ENCODE measurements at regions not wholly inside any gene's neighbourhood (a gene's known extent, or its start where the extent isn't known, plus 50 kb on each side); places are given as distances from the start of the nearest gene placed in this dataset.
A peak's percentile ranks its signal among the peaks of the same experiment; 100 is the strongest.

DNA sequence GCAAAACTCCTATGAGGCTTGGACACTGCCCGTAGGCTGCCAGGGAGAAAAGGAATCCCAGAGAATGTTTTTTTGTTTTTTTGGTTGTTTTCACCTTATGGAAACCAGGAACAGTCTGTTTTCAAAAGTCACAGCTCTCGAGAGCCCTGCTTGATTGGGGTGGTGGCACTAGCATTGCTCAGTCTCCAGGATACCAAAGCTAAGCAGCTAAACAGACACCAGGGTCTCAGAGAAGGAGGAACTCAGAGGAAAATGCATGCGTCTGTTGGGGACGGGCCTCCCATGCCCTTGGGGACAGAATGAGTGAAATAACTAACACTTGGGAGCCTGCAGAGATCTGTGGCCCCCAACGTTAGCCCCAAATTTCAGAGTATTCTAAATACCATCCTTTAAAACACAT lies 178.8 kb downstream of the SOX9 start:
- Mint-ChIP-seq H3K36me3 (ENCODE audit: insufficient read depth in 2 of 2) (no peaks in the 10 kb centered on the region), H3K27me3 (ENCODE audit: low read depth) (no peaks in the 10 kb centered on the region), H3K4me1 (ENCODE audit: low read depth) (no peaks in the 10 kb centered on the region), H3K27ac (no peak overlapping the region), H3K9me3 (no peaks in the 10 kb centered on the region), H3K4me3 (no peak overlapping the region)
- no peak for DNase-seq
- ATAC-seq (replicated peaks in 1 of 2) = no peak

DNA sequence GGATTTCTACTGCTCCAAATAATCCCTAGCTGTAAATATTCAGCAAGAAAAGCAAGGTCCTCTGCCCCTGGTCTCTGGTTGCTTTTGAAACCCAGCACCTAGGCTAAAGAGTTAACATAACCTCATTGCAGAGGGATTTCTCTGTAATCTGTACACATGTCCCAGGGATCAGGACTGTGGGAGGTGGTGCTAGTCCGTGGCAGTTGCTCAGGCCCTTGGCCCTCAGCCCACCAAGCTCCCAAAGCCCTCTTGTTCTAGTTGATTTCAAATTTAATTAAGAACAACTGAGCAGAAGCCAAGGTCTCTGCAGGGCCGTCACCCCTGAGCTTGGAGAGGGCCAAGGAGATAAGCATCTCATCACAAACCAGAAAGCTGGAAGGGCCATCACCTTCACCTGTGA lies 181.1 kb downstream of the SOX9 start:
- no peak overlapping the region for H3K27ac Mint-ChIP-seq
- H3K36me3 Mint-ChIP-seq (ENCODE audit: insufficient read depth in 2 of 2) = no peaks in the 10 kb centered on the region
- DNase-seq = no peak
- no peaks in the 10 kb centered on the region for H3K27me3 Mint-ChIP-seq (ENCODE audit: low read depth)
- ATAC-seq (replicated peaks in 1 of 2) = no peak
- H3K9me3 Mint-ChIP-seq = no peaks in the 10 kb centered on the region
- H3K4me1 Mint-ChIP-seq (ENCODE audit: low read depth) = no peaks in the 10 kb centered on the region
- H3K4me3 Mint-ChIP-seq = no peak overlapping the region

DNA sequence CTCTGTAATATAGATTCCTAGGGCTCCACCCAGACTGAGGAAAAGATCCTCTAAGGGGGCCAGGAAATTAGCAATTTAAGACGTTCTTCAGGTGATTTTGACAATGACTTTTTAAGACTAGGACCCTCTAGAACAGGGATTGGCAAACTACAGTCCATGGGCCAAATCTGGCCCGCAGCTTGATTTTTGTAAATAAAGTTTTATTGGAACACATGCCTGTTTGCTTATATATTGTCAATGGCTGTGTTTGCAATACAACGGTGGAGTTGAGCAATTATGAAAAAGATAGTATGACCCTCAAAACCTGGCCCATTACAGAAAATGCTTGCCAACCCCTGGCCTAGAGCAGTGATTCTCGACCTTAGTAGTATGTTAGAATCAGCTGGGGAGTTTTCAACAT lies 181.9 kb downstream of the SOX9 start:
- Mint-ChIP-seq H3K36me3 (ENCODE audit: insufficient read depth in 2 of 2) (no peaks in the 10 kb centered on the region), H3K27ac (no peak overlapping the region), H3K4me3 (no peak overlapping the region), H3K9me3 (peaks cover 0 to 4% of the 10 kb centered on the region in 2 donors), H3K27me3 (ENCODE audit: low read depth) (no peaks in the 10 kb centered on the region), H3K4me1 (ENCODE audit: low read depth) (no peaks in the 10 kb centered on the region)
- DNase-seq (no peak), ATAC-seq (replicated peaks in 1 of 2) (no peak)

DNA sequence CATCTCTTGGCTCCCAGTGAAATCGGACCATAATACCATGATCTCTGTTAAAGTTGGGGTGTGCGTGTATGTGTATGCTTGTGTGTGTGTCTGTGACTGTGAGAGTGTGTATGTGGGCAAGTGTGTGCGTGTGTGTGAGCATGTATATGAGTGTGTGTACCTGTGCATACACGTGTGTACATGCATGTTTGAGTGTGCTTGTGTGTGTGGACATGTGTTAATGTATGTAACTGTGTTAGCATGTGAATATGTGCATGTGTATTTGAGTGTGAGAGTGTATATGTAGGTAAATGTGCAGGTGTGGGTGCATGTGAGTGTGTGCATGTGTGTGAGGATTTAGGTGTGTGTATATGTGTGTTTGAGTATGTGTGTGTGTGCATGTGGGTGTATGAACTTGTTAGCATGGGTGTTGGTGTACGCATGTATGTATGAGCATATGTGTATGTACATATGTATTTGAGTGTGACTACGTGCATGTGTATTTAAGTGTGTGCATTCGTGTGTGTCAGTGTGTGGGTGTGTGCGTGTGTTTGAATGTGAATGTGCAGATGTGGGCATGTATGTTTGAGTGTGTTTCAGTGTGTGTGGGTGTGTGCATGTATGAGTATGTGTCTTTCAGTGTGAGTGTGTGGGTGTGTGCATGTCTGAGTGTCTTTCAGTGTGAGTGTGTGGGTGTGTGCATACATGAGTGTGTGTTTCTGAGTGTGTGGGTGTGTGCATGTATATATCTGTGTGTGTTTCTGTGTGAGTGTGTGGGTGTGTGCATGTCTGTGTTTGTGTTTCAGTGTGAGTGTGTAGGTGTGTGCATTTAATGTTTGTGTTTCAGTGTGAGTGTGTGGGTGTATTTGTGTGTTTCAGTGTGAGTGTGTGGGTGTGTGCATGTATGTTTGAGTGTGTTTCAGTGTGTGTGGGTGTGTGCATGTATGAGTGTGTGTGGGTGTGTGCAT lies 183.2 kb downstream of the SOX9 start:
- Mint-ChIP-seq H3K27me3 (ENCODE audit: low read depth) (no peaks in the 10 kb centered on the region), H3K27ac (no peak overlapping the region), H3K9me3 (peaks cover 0 to 4% of the 10 kb centered on the region in 2 donors), H3K4me3 (no peak overlapping the region), H3K4me1 (ENCODE audit: low read depth) (no peaks in the 10 kb centered on the region), H3K36me3 (ENCODE audit: insufficient read depth in 2 of 2) (no peaks in the 10 kb centered on the region)
- DNase-seq = no peak
- no peak for ATAC-seq (replicated peaks in 1 of 2)

DNA sequence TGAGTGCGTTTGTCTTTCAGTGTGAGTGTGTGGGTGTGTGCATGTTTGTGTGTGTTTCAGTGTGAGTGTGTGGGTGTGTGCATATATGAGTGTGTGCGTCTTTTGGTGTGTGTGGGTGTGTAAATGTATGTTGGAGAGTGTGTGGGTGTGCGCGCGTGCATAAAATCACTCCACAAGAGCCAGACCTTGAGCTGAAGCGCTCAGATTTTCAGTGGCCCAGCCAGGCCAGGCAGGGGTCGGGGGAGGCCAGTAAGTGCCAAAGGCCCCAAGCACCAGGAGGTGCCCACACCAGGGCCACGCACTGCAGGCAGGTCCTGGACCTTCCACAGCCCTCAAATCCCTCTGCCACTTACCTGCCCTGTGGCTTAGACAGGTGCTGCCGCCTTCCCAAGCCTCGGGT lies 184.0 kb downstream of the SOX9 start:
- no peak for ATAC-seq (replicated peaks in 1 of 2)
- no peaks in the 10 kb centered on the region for H3K36me3 Mint-ChIP-seq (ENCODE audit: insufficient read depth in 2 of 2)

DNA sequence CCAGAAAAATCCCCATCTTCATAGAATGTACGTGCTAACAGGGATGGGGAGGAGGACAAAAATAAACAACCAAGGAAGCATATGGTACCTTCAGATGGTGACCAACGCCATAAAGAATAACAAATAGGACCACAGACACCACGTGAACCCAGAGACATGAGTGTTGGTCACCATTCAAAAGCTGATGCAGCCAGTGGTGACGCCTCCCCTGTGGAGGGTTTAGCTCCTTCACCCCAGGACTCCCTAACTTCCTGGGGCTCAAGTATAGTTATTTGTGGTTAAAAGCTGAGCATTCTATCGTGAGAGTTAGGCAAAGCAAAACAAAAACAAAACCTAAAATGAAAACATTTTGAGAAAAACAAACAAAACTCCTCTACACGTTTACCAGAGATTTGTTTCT lies 184.7 kb downstream of the SOX9 start:
- Mint-ChIP-seq H3K36me3 (ENCODE audit: insufficient read depth in 2 of 2) (no peaks in the 10 kb centered on the region), H3K27ac (no peak overlapping the region), H3K9me3 (peaks cover 0 to 4% of the 10 kb centered on the region in 2 donors), H3K4me1 (ENCODE audit: low read depth) (no peaks in the 10 kb centered on the region), H3K27me3 (ENCODE audit: low read depth) (no peaks in the 10 kb centered on the region), H3K4me3 (no peak overlapping the region)
- DNase-seq = no peak
- no peak for ATAC-seq (replicated peaks in 1 of 2)

More for the DNA sequence above, 184.0 kb downstream of the SOX9 start:
- no peak for DNase-seq
- Mint-ChIP-seq H3K4me1 (ENCODE audit: low read depth) (no peaks in the 10 kb centered on the region), H3K27ac (no peak overlapping the region), H3K27me3 (ENCODE audit: low read depth) (no peaks in the 10 kb centered on the region), H3K4me3 (no peak overlapping the region), H3K9me3 (peaks cover 0 to 4% of the 10 kb centered on the region in 2 donors)

DNA sequence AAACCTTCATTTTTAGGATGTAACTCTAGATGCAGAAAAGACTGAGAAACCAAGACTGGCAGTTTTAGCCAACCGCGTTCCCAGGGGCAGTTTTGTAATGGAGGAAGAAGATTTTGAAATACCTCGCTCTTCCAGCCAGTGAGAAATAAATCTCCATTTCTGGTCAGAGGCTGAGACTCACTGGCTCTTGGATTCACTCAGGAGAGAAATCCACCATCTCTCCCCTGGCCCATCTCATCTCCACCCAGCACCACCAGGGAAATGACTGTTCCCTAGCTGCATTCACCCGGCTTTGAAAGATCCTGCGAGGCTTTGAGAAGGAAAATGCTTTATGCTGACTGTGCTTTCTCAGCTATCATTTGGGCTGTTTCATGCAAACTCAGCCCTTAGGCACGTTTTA lies 185.2 kb downstream of the SOX9 start:
- no peak for DNase-seq
- ATAC-seq (replicated peaks in 1 of 2) = no peak
- H3K4me1 Mint-ChIP-seq (ENCODE audit: low read depth) = no peaks in the 10 kb centered on the region
- no peaks in the 10 kb centered on the region for H3K36me3 Mint-ChIP-seq (ENCODE audit: insufficient read depth in 2 of 2)
- H3K27me3 Mint-ChIP-seq (ENCODE audit: low read depth) = no peaks in the 10 kb centered on the region
- peaks cover 0 to 4% of the 10 kb centered on the region in 2 donors for H3K9me3 Mint-ChIP-seq
- H3K4me3 Mint-ChIP-seq = no peak overlapping the region
- H3K27ac Mint-ChIP-seq = no peak overlapping the region

DNA sequence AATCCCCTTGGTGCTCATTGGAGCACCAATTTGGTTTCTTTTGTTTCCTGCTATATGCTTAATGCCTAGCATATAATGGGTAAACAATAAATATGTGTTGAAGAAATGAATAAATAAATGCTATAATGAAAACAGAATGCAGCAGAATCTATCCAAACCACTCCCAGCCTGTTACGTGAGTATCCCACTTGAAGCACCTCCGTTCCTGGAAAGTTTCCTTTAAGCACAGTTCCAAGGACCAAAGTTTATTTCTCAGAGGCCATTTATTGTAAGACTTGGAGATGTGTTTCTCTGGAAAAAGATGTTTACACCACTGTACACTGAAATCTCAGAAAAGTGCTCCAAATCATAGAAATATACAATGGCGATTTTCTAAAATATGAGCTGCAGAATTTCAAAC lies 187.0 kb downstream of the SOX9 start:
- no peaks in the 10 kb centered on the region for H3K27me3 Mint-ChIP-seq (ENCODE audit: low read depth)
- H3K9me3 Mint-ChIP-seq = peaks cover 0 to 4% of the 10 kb centered on the region in 2 donors
- no peak overlapping the region for H3K4me3 Mint-ChIP-seq
- ATAC-seq (replicated peaks in 1 of 2) (no peak), DNase-seq (no peak)
- no peaks in the 10 kb centered on the region for H3K4me1 Mint-ChIP-seq (ENCODE audit: low read depth)
- H3K27ac Mint-ChIP-seq = no peak overlapping the region
- H3K36me3 Mint-ChIP-seq (ENCODE audit: insufficient read depth in 2 of 2) = no peaks in the 10 kb centered on the region

DNA sequence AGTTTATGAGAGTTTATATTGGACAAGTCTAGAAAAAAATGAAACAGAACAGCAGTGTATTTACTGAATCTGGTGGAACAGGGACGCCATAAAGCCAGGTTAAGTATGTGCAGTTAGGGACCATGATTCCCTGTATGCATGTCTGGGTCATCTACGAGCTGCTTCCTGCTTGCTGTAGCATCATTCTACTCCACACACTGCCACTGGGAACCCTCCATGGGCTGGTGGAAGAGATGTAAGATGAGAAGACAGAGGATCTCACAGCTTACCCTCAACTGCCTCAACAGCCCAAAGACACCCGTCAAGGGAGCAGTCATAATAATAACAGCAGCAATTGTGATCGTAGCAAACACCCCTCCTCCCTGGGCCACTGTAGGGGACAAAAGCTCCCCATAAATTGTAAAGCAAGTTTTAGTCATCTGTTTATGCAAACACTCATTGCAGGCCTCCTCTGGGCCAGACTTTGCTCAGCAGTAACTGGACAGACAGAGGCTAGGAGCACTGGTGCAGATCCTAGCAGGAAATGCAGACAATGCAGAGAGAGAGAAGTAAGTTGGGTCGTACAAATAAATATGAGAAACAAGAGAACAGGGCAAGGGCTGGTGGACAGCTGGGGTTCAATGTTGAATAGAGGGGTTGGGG lies 188.0 kb downstream of the SOX9 start:
- no peak overlapping the region for H3K27ac Mint-ChIP-seq
- H3K4me1 Mint-ChIP-seq (ENCODE audit: low read depth) = no peaks in the 10 kb centered on the region
- no peak overlapping the region for H3K4me3 Mint-ChIP-seq
- no peaks in the 10 kb centered on the region for H3K36me3 Mint-ChIP-seq (ENCODE audit: insufficient read depth in 2 of 2)
- DNase-seq (no peak), ATAC-seq (replicated peaks in 1 of 2) (no peak)
- no peaks in the 10 kb centered on the region for H3K27me3 Mint-ChIP-seq (ENCODE audit: low read depth)
- peaks cover 0 to 4% of the 10 kb centered on the region in 2 donors for H3K9me3 Mint-ChIP-seq

DNA sequence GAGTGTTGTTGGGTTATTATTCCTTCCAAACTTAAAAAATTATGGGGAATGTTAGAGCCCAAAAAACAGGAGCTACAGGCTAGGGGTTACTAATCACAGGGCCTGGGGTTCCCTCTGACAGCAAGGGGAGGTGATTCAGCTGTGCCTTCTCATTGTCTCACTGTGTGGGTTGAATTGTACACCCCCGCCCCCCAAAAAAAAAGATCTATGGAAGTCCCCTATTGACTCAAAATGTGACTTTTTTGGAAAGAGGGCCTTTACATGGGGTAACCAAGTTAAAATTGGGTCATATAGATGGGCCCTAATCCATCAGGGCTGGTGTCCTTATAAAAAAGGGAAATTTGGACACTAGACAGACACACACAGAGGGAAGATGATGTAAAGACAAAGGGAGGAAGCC lies 190.2 kb downstream of the SOX9 start:
- Mint-ChIP-seq H3K27me3 (ENCODE audit: low read depth) (no peaks in the 10 kb centered on the region), H3K4me1 (ENCODE audit: low read depth) (no peaks in the 10 kb centered on the region), H3K9me3 (peaks cover 0 to 6% of the 10 kb centered on the region in 2 donors), H3K27ac (no peak overlapping the region), H3K36me3 (ENCODE audit: insufficient read depth in 2 of 2) (no peaks in the 10 kb centered on the region), H3K4me3 (no peak overlapping the region)
- DNase-seq (no peak), ATAC-seq (replicated peaks in 1 of 2) (peak in 1 of 2 donors; percentile 33)

DNA sequence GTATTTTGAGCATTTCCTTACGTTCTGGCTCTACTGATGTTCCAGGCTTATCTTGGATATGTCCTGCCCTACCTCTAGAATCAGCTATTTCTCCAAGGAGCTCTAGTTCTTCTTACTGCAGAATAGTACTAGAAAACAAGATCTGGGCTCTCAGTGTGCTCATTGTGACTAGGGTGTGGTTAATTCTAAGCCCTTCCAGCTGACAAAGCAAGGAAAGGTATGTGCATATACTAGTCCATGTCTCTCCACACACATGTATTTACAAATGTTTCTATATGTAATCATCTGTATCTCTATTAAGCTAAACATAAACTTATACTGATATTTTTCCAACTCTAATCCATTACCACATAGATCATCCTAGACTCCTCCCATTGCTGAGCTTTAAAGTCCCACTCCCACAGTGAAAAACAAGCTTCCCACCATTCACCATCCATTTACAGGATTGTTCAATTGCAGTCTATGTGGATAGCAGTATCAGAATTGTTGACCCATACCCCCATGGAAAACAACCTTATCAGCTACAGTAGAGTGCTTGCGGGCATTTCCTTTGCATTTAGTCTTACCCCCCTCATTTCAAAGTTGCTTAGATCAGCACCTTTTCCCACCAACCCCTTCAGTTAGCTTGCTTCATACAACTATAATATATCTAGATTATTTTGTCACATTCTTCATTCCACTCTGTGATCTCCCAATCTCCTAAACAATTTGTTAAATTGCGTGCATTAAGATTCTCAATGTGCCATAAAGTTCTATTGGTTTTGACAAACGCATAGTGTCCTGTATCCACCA lies 194.5 kb downstream of the SOX9 start:
- ATAC-seq (replicated peaks in 1 of 2) = no peak
- Mint-ChIP-seq H3K27me3 (ENCODE audit: low read depth) (no peaks in the 10 kb centered on the region), H3K36me3 (ENCODE audit: insufficient read depth in 2 of 2) (no peaks in the 10 kb centered on the region), H3K27ac (no peak overlapping the region), H3K9me3 (peaks cover 0 to 2% of the 10 kb centered on the region in 2 donors), H3K4me1 (ENCODE audit: low read depth) (no peaks in the 10 kb centered on the region), H3K4me3 (no peak overlapping the region)
- DNase-seq = no peak

DNA sequence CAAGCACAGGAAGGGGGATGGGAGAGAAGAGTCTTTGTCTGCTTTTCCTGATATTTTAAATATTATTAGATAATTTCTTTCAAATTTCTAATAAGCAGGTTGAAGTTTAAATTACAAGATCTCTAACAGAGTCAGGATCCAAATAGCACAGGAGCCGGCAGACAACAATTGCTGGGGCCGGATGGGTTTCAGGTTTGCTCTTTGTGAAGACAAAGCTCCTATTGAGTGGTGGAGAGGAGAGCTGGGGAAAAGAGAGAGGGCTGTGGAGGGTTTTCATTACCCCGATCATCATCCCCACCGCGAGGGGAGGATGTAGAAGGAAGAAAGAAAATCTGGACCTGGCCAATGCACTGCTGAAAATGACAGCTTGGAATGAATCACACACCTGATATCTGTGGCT lies 197.3 kb downstream of the SOX9 start:
- Mint-ChIP-seq H3K27ac (no peak overlapping the region), H3K27me3 (ENCODE audit: low read depth) (no peaks in the 10 kb centered on the region), H3K9me3 (peaks cover 0 to 4% of the 10 kb centered on the region in 2 donors), H3K4me1 (ENCODE audit: low read depth) (no peaks in the 10 kb centered on the region), H3K36me3 (ENCODE audit: insufficient read depth in 2 of 2) (no peaks in the 10 kb centered on the region), H3K4me3 (no peak overlapping the region)
- ATAC-seq (replicated peaks in 1 of 2) = no peak
- DNase-seq = no peak

DNA sequence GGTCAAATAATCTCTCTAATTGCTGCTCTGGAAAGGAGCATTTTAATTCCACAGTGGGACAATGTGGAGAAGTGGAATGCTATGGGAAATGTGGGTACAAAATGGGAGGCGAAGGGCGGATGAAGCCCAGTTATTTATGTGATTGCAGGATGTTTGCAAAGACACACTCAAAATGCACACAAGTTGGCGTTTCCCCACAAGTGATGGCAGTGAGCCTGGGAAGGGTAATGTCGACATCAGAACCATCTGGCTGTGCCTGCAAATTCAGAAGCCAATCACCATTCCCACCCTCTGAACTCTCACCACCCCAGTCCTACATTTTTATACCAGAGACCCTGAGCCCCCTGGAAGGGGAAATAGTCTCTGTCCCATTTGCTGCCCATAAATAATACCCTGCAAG lies 201.1 kb downstream of the SOX9 start:
- H3K4me3 Mint-ChIP-seq = no peak overlapping the region
- no peak for DNase-seq
- ATAC-seq (replicated peaks in 1 of 2) = no peak
- H3K27ac Mint-ChIP-seq = no peak overlapping the region
- H3K4me1 Mint-ChIP-seq (ENCODE audit: low read depth) = no peaks in the 10 kb centered on the region
- H3K9me3 Mint-ChIP-seq = peaks cover 2 to 4% of the 10 kb centered on the region in 2 donors
- H3K36me3 Mint-ChIP-seq (ENCODE audit: insufficient read depth in 2 of 2) = no peaks in the 10 kb centered on the region
- no peaks in the 10 kb centered on the region for H3K27me3 Mint-ChIP-seq (ENCODE audit: low read depth)
